H9 (cell line): ENCODE measurements at regions not wholly inside any gene's neighbourhood (a gene's known extent, or its start where the extent isn't known, plus 50 kb on each side); places are given as distances from the start of the nearest gene placed in this dataset.
"Not testable (repeated sequence)": the region's sequence is repeated elsewhere in the genome, so short reads cannot be mapped to it uniquely, and the experiment has no call there.

ENCODE experiments used
- DNase-seq: peaks from one replicate; pipeline ENCODE4 v3.0.0-alpha.2; 2017
- H2AFZ ChIP-seq: one replicate; pipeline ENCODE4 v1.6.1; 2013; ENCODE audit warnings: mild to moderate bottlenecking, low read length, control low read depth, moderate library complexity
- H2AK5ac ChIP-seq: 2 replicates; pipeline ENCODE4 v1.6.1; 2013; ENCODE audit warnings: low read length, control low read depth, mixed read lengths; ENCODE audit not compliant: insufficient read length
- H2BK120ac ChIP-seq: one replicate; pipeline ENCODE4 v1.6.1; 2013; ENCODE audit warnings: low read depth, mild to moderate bottlenecking, low read length, control low read depth, inconsistent platforms; ENCODE audit not compliant: poor library complexity, severe bottlenecking
- H2BK12ac ChIP-seq: 2 replicates; pipeline ENCODE4 v1.6.1; 2013; ENCODE audit warnings: low read length, control low read depth, mixed read lengths, low read depth; ENCODE audit not compliant: insufficient read length
- H2BK15ac ChIP-seq: 2 replicates; pipeline ENCODE4 v1.6.1; 2013; ENCODE audit warnings: low read depth, low read length, control low read depth
- H2BK20ac ChIP-seq: one replicate; pipeline ENCODE4 v1.6.1; 2013; ENCODE audit warnings: low read depth, mild to moderate bottlenecking, low read length, control low read depth, inconsistent platforms; ENCODE audit not compliant: poor library complexity, severe bottlenecking
- H2BK5ac ChIP-seq: 2 replicates; pipeline ENCODE4 v1.6.1; 2013; ENCODE audit warnings: low read length, control low read depth, mixed read lengths; ENCODE audit not compliant: insufficient read length
- H3K14ac ChIP-seq: 2 replicates; pipeline ENCODE4 v1.6.1; 2013; ENCODE audit warnings: low read length, control low read depth; ENCODE audit not compliant: insufficient read depth
- H3K18ac ChIP-seq: 2 replicates; pipeline ENCODE4 v1.6.1; 2013; ENCODE audit warnings: low read depth, mild to moderate bottlenecking, mixed read lengths, low read length, control low read depth; ENCODE audit not compliant: insufficient read length
- H3K23ac ChIP-seq: 2 replicates; pipeline ENCODE4 v1.6.1; 2013; ENCODE audit warnings: low read length, control low read depth, mixed read lengths, low read depth; ENCODE audit not compliant: insufficient read length
- H3K23me2 ChIP-seq: 2 replicates; pipeline ENCODE4 v1.6.1; 2013; ENCODE audit warnings: low read depth, mild to moderate bottlenecking, mixed read lengths, low read length, control low read depth; ENCODE audit not compliant: insufficient read length, poor library complexity, severe bottlenecking
- H3K27ac ChIP-seq: 2 replicates; pipeline ENCODE4 v1.5.1; 2013; ENCODE audit warnings: low read length, control low read depth, mixed read lengths, low read depth; ENCODE audit not compliant: insufficient read length
- H3K27me3 ChIP-seq: 2 replicates; pipeline ENCODE4 v1.6.1; 2013; ENCODE audit warnings: low read length, control low read depth, inconsistent platforms; ENCODE audit not compliant: insufficient read depth
- H3K4ac ChIP-seq: 2 replicates; pipeline ENCODE4 v1.6.1; 2013; ENCODE audit warnings: low read depth, mild to moderate bottlenecking, control low read depth, inconsistent platforms, low read length, moderate library complexity
- H3K4me1 ChIP-seq: 2 replicates; pipeline ENCODE4 v1.6.1; 2013; ENCODE audit warnings: low read length, control low read depth, inconsistent platforms; ENCODE audit not compliant: insufficient read depth
- H3K4me2 ChIP-seq: 2 replicates; pipeline ENCODE4 v1.6.1; 2013; ENCODE audit warnings: low read length, control low read depth, mixed read lengths; ENCODE audit not compliant: insufficient read length, insufficient read depth
- H3K56ac ChIP-seq: 2 replicates; pipeline ENCODE4 v1.6.1; 2013; ENCODE audit warnings: low read depth, mild to moderate bottlenecking, mixed read lengths, low read length, control low read depth; ENCODE audit not compliant: insufficient read length
- H3K79me1 ChIP-seq: 2 replicates; pipeline ENCODE4 v1.6.1; 2013; ENCODE audit warnings: low read depth, mild to moderate bottlenecking, moderate library complexity, low read length, control low read depth, inconsistent platforms; ENCODE audit not compliant: insufficient read depth, poor library complexity, severe bottlenecking
- H3K79me2 ChIP-seq: 2 replicates; pipeline ENCODE4 v1.6.1; 2013; ENCODE audit warnings: low read length, control low read depth, inconsistent platforms; ENCODE audit not compliant: insufficient read depth
- H3K9ac ChIP-seq: 2 replicates; pipeline ENCODE4 v1.6.1; 2013; ENCODE audit warnings: low read length, control low read depth, mixed read lengths; ENCODE audit not compliant: insufficient read length; ENCODE audit errors: extremely low read depth
- H3K9me3 ChIP-seq: one replicate; pipeline ENCODE4 v1.6.1; 2013; ENCODE audit warnings: low read depth, low read length, inconsistent platforms; ENCODE audit not compliant: control insufficient read depth
- H3T11ph ChIP-seq: one replicate; pipeline ENCODE4 v1.6.1; 2013; ENCODE audit warnings: mild to moderate bottlenecking, low read length, control low read depth, inconsistent platforms
- H4K20me1 ChIP-seq: one replicate; pipeline ENCODE4 v1.6.1; 2013; ENCODE audit not compliant: control insufficient read depth, insufficient read length, insufficient read depth
- H4K5ac ChIP-seq: 2 replicates; pipeline ENCODE4 v1.6.1; 2013; ENCODE audit warnings: low read depth, mild to moderate bottlenecking, mixed read lengths, low read length, control low read depth; ENCODE audit not compliant: insufficient read length
- H4K8ac ChIP-seq: replicated peaks from 2 replicates; pipeline ENCODE4 v1.6.1; 2013; ENCODE audit warnings: low read length, control low read depth, mixed read lengths, low read depth; ENCODE audit not compliant: insufficient read length
- H4K91ac ChIP-seq: 2 replicates; pipeline ENCODE4 v1.6.1; 2013; ENCODE audit warnings: low read depth, mild to moderate bottlenecking, moderate library complexity, mixed read lengths, low read length, control low read depth; ENCODE audit not compliant: insufficient read length
- H3K27ac Mint-ChIP-seq, 3 experiments: 2 replicates in 2 of 3; 3 replicates in 1 of 3; pipeline ENCODE4 v1.8.0; 2020 to 2021; ENCODE audit warnings: mixed read lengths in 3 of 3, mild to moderate bottlenecking in 1 of 3, moderate library complexity in 1 of 3
- H3K27me3 Mint-ChIP-seq: 2 replicates; pipeline ENCODE4 v1.8.0; 2021; ENCODE audit warnings: low read depth, mild to moderate bottlenecking, moderate library complexity, mixed read lengths
- H3K36me3 Mint-ChIP-seq, 3 experiments: 2 replicates in 2 of 3; 3 replicates in 1 of 3; pipeline ENCODE4 v1.8.0; 2020 to 2021; ENCODE audit warnings: low read depth in 3 of 3, mixed read lengths in 3 of 3; ENCODE audit not compliant: insufficient read depth in 1 of 3
- H3K4me1 Mint-ChIP-seq, 2 experiments: 2 replicates each; pipeline ENCODE4 v1.8.0; 2020; ENCODE audit warnings: mixed read lengths in 2 of 2
- H3K4me3 Mint-ChIP-seq, 2 experiments: 2 replicates in 1 of 2; 3 replicates in 1 of 2; pipeline ENCODE4 v1.8.0; 2020 to 2021; ENCODE audit warnings: mild to moderate bottlenecking in 2 of 2, mixed read lengths in 2 of 2, moderate library complexity in 1 of 2
- H3K9me3 Mint-ChIP-seq, 2 experiments: 2 replicates in 1 of 2; 3 replicates in 1 of 2; pipeline ENCODE4 v1.8.0; 2020; ENCODE audit warnings: mild to moderate bottlenecking in 2 of 2, mixed read lengths in 2 of 2, moderate library complexity in 1 of 2
- WGBS: extraction: QIAGEN DNeasy Blood & Tissue Kit; methylation state at CpG from one replicate; pipeline ENCODE4 v1.1.7; 2013; ENCODE audit warnings: missing lambda C conversion rate, low lambda C conversion rate, mixed read lengths; ENCODE audit not compliant: insufficient read length; ENCODE audit errors: extremely low coverage; 5-methylcytosine and 5-hydroxymethylcytosine counted together

- H3K79me2 ChIP-seq, H3T11ph ChIP-seq, H3K18ac ChIP-seq, H3K23me2 ChIP-seq, H3K27ac ChIP-seq, H3K4me2 ChIP-seq, H4K20me1 ChIP-seq, H2AFZ ChIP-seq, H3K36me3 Mint-ChIP-seq, H3K79me1 ChIP-seq, H3K27ac Mint-ChIP-seq, H2BK20ac ChIP-seq, H2BK12ac ChIP-seq, H3K23ac ChIP-seq, H4K5ac ChIP-seq, H2AK5ac ChIP-seq, H3K4me3 Mint-ChIP-seq, H4K8ac ChIP-seq, H3K9me3 ChIP-seq, H4K91ac ChIP-seq, H3K27me3 ChIP-seq, H2BK15ac ChIP-seq, H3K27me3 Mint-ChIP-seq, H3K4me1 ChIP-seq, H3K9me3 Mint-ChIP-seq, H3K9ac ChIP-seq, H3K14ac ChIP-seq, H3K56ac ChIP-seq, H2BK120ac ChIP-seq, H3K4ac ChIP-seq, DNase-seq, H2BK5ac ChIP-seq: not testable (repeated sequence)
- H3K4me1 Mint-ChIP-seq: peaks cover 21 to 23% of the 10 kb centered on the region in 2 experiments
- no CpG with 5 or more reads among the region's 8 CpGs for WGBS
These were observed 123.2 kb downstream of the UNC93B1 start for GRCh38 chr11:67880594-67881196.

GRCh38 chr11:67878666-67879065 is 125.2 kb downstream of the UNC93B1 start:
- H2BK15ac ChIP-seq, H3K27me3 ChIP-seq, H3K79me1 ChIP-seq, H2AK5ac ChIP-seq, DNase-seq, H4K91ac ChIP-seq, H3K4me2 ChIP-seq, H3K9me3 Mint-ChIP-seq, H4K5ac ChIP-seq, H3K4me3 Mint-ChIP-seq, H2BK12ac ChIP-seq, H3K4me1 ChIP-seq, H3K18ac ChIP-seq, H3K56ac ChIP-seq, H3K27me3 Mint-ChIP-seq, H3K27ac ChIP-seq, H4K20me1 ChIP-seq, H2BK120ac ChIP-seq, H3K23ac ChIP-seq, H3K36me3 Mint-ChIP-seq, H3K79me2 ChIP-seq, H2BK5ac ChIP-seq, H3K14ac ChIP-seq, H4K8ac ChIP-seq, H2AFZ ChIP-seq, H3K9me3 ChIP-seq, H2BK20ac ChIP-seq, H3K23me2 ChIP-seq, H3K27ac Mint-ChIP-seq, H3K4ac ChIP-seq, H3T11ph ChIP-seq, H3K9ac ChIP-seq: not testable (repeated sequence)
- no CpG with 5 or more reads among the region's 3 CpGs for WGBS
- peaks cover 9 to 13% of the 10 kb centered on the region in 2 experiments for H3K4me1 Mint-ChIP-seq
